SK-N-SH treated with all-trans-retinoic acid at 6 μM for 48 hours (cell line): ENCODE measurements at regions not wholly inside any gene's neighbourhood (a gene's known extent, or its start where the extent isn't known, plus 50 kb on each side); places are given as distances from the start of the nearest gene placed in this dataset.

Experiments
- ARNTL ChIP-seq: fragments of 450-650 bp; formaldehyde crosslinking; IDR thresholded peaks from 2 replicates; pipeline ENCODE4 v1.5.0; 2020; ENCODE audit warnings: low read depth, mild to moderate bottlenecking, moderate library complexity, borderline replicate concordance
- BACH2 ChIP-seq: fragments of 250-450 bp; sonication (Bioruptor Pico); IDR thresholded peaks from 2 replicates; pipeline ENCODE4 v1.9.0; 2021; ENCODE audit warnings: mild to moderate bottlenecking, borderline replicate concordance
- CSRNP3 ChIP-seq: fragments of 250-450 bp; sonication (Bioruptor Pico); IDR thresholded peaks from 2 replicates; pipeline ENCODE4 v1.5.1; 2021; ENCODE audit warnings: mild to moderate bottlenecking, moderate library complexity
- GLIS3 ChIP-seq: fragments of 250-450 bp; sonication (Bioruptor Pico); IDR thresholded peaks from 2 replicates; pipeline ENCODE4 v1.5.0; 2020; ENCODE audit warnings: mild to moderate bottlenecking, moderate library complexity
- POU6F1 ChIP-seq: fragments of 250-450 bp; sonication (Bioruptor Pico); IDR thresholded peaks from 2 replicates; pipeline ENCODE4 v1.8.0; 2021; ENCODE audit warnings: low read depth, mild to moderate bottlenecking, moderate library complexity, borderline replicate concordance
- PPARA ChIP-seq: fragments of 250-450 bp; sonication (Bioruptor Pico); IDR thresholded peaks from 2 replicates; pipeline ENCODE4 v1.5.0; 2020; ENCODE audit warnings: mild to moderate bottlenecking, borderline replicate concordance
- SNAI2 ChIP-seq: fragments of 250-450 bp; sonication (Bioruptor Pico); IDR thresholded peaks from 2 replicates; pipeline ENCODE4 v1.5.0; 2020; ENCODE audit warnings: mild to moderate bottlenecking, moderate library complexity
- ZNF565 ChIP-seq: fragments of 450-650 bp; formaldehyde crosslinking; conservative IDR thresholded peaks from 2 replicates; pipeline ENCODE4 v1.5.0; 2020; ENCODE audit warnings: low read depth, mild to moderate bottlenecking, moderate library complexity
- ZNF70 ChIP-seq: fragments of 450-650 bp; formaldehyde crosslinking; IDR thresholded peaks from 2 replicates; pipeline ENCODE4 v1.5.0; 2020; ENCODE audit warnings: mild to moderate bottlenecking, moderate library complexity
- ZNF8 ChIP-seq: fragments of 450-650 bp; formaldehyde crosslinking; IDR thresholded peaks from 2 replicates; pipeline ENCODE4 v1.5.0; 2020; ENCODE audit warnings: mild to moderate bottlenecking, moderate library complexity
- TF ChIP-seq, protein P1 (sequence below): fragments of 250-450 bp; sonication (Bioruptor Pico); IDR thresholded peaks from 2 replicates; pipeline ENCODE4 v1.8.0; 2020; ENCODE audit warnings: mild to moderate bottlenecking, moderate library complexity, borderline replicate concordance
- TF ChIP-seq, protein P2 (sequence below): fragments of 250-450 bp; sonication (Bioruptor Pico); IDR thresholded peaks from 2 replicates; pipeline ENCODE4 v1.5.0; 2020; ENCODE audit warnings: mild to moderate bottlenecking, moderate library complexity

DNA sequence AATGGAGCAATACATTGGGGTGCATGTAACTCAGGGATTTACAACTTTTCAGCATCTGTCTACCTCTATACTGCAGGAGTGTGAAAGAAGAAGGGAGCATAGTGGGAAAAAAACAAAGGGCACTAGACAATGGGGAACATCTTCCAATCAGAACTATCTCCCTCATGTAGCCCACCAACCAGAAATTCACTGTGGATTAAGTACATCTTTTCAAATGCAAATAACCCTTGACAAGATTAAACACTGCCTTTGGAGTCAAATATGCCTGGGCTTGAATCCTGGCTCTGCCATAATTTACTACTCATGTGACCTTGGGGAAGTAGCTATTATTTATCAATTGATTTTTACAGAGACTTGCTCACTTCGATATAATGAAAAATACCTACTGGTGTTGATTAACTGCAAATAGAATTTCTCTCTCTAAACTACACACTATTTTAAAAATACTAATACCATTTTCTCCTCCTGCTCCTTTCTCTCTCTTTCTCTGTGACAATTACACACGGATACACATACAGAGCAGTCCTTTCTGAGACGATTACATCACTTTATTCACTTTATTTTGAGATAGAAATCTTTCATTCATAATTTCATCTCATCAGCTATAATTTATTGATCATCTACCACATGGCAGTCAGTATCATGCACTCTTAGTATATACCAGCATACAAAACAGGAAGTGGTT, 783.7 kb downstream of the FRK start:
- TF ChIP-seq GLIS3 (CRISPR knock-in tag) (no peak), ARNTL (CRISPR knock-in tag) (no peak), POU6F1 (CRISPR knock-in tag) (no peak), ZNF70 (CRISPR knock-in tag) (no peak), ZNF565 (CRISPR knock-in tag) (no peak), SNAI2 (CRISPR knock-in tag) (no peak), CSRNP3 (CRISPR knock-in tag) (no peak), ZNF8 (CRISPR knock-in tag) (no peak), PPARA (no peak), BACH2 (CRISPR knock-in tag) (no peak)
- TF ChIP-seq, protein P1, sequence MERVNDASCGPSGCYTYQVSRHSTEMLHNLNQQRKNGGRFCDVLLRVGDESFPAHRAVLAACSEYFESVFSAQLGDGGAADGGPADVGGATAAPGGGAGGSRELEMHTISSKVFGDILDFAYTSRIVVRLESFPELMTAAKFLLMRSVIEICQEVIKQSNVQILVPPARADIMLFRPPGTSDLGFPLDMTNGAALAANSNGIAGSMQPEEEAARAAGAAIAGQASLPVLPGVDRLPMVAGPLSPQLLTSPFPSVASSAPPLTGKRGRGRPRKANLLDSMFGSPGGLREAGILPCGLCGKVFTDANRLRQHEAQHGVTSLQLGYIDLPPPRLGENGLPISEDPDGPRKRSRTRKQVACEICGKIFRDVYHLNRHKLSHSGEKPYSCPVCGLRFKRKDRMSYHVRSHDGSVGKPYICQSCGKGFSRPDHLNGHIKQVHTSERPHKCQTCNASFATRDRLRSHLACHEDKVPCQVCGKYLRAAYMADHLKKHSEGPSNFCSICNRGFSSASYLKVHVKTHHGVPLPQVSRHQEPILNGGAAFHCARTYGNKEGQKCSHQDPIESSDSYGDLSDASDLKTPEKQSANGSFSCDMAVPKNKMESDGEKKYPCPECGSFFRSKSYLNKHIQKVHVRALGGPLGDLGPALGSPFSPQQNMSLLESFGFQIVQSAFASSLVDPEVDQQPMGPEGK (CRISPR knock-in tag): no peak
- TF ChIP-seq, protein P2, sequence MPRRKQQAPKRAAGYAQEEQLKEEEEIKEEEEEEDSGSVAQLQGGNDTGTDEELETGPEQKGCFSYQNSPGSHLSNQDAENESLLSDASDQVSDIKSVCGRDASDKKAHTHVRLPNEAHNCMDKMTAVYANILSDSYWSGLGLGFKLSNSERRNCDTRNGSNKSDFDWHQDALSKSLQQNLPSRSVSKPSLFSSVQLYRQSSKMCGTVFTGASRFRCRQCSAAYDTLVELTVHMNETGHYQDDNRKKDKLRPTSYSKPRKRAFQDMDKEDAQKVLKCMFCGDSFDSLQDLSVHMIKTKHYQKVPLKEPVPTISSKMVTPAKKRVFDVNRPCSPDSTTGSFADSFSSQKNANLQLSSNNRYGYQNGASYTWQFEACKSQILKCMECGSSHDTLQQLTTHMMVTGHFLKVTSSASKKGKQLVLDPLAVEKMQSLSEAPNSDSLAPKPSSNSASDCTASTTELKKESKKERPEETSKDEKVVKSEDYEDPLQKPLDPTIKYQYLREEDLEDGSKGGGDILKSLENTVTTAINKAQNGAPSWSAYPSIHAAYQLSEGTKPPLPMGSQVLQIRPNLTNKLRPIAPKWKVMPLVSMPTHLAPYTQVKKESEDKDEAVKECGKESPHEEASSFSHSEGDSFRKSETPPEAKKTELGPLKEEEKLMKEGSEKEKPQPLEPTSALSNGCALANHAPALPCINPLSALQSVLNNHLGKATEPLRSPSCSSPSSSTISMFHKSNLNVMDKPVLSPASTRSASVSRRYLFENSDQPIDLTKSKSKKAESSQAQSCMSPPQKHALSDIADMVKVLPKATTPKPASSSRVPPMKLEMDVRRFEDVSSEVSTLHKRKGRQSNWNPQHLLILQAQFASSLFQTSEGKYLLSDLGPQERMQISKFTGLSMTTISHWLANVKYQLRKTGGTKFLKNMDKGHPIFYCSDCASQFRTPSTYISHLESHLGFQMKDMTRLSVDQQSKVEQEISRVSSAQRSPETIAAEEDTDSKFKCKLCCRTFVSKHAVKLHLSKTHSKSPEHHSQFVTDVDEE (CRISPR knock-in tag): no peak
